ENCODE measurements at regions not wholly inside any gene's neighbourhood (a gene's known extent, or its start where the extent isn't known, plus 50 kb on each side); places are given as distances from the start of the nearest gene placed in this dataset.

- no peak for DNase-seq (ENCODE audit: low read depth in 2 of 2)
These were observed 386.0 kb upstream of the ATP5MC3 start for GRCh38 chr2:175567435-175568061.

DNA sequence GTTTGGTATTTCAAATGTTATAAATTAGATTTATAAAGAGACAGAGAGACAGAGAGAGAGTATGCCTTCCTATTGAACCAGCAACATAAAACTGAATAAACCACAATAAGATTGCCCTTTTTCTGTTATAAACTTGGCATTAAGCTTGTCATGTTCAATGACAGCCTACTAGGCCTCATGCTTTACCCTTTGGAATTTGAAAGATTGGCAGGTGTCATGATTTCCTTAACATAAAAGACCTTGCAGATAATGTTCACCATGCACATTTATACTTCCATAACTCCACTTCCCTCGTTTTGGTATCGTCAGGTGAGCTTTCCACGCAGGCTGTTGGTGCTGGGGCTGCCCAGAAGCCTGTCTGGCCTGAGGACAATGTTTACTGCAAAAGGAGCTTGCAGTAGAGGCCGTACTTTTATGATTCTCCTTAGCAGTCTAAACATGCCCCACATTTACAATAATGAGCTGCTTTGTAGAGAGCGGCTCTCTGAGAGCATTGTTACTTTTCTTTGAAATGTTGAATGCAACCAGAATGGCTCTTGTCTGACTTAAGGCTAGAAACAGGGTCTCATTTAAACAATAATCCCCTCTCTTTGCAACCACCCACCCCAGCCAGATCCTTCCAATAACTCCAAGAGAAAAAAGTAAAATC is 379.1 kb upstream of the ATP5MC3 start:
- no peak for DNase-seq (ENCODE audit: low read depth in 2 of 2)

- DNase-seq (ENCODE audit: low read depth in 2 of 2): no peak
These were observed 378.1 kb upstream of the ATP5MC3 start for GRCh38 chr2:175559613-175560012.

- no peak for DNase-seq (ENCODE audit: low read depth in 2 of 2)
These were observed 376.4 kb upstream of the ATP5MC3 start for GRCh38 chr2:175557810-175558377.

GRCh38 chr2:175553910-175554309 is 372.4 kb upstream of the ATP5MC3 start:
- DNase-seq (ENCODE audit: low read depth in 2 of 2): no peak

- no peak for DNase-seq (ENCODE audit: low read depth in 2 of 2)
These were observed 371.4 kb upstream of the ATP5MC3 start for GRCh38 chr2:175552902-175553301.

DNA sequence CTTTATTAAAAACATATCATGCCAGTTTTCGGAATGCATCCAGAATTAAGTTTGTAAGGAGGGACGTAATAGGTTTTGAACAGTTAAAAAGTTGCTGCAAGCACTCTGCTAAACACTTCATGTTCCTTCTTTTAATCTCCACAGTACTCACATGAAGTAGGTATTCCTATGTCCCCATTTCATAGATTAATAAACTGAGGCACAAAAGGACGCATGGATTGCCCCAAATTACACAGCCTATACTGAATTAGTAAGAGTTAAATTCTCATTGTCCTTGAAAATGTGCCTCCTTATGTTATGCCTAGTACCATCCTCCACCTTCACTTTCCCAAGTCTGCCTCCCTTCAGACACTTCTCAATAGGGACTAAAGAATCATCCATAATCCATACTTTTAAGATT is 358.9 kb upstream of the ATP5MC3 start:
- no peak for DNase-seq (ENCODE audit: low read depth in 2 of 2)

DNA sequence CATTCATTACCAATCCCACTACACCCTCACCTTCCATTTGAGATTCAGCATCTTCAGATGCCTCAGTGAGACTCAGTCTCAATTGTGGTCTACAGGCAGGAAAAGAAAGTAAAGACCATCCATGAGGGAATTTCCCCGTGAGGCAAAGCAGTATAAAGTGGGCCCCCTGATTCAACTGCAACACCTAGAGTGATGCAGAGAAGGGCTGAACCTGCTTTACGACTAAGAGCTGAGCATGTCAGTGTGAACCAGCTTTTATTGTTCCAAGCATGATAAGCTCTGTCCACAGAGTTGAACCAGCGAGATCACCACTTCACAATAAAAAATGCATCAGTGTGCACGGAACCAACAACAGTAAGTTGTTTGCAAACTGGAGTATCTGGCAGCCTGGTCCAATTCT is 357.6 kb upstream of the ATP5MC3 start:
- no peak for DNase-seq (ENCODE audit: low read depth in 2 of 2)

DNA sequence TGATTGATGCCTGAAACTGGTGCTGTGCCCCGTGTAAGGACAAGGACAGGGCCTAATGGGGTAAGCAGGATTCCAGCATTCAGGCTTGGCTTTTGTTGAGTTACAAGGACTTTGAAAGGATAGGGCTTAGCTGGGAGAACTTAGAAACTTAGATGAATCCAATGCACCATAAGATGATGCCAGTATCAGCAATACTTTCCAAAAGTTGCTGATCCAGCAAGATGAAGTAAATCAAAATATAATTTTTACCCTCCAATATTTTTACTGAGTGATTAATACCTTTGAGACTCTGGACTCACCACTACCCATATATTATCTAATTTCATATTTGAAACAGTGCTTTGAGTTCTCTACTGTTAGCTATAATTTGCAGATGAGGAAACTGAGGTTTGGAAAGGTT is 354.5 kb upstream of the ATP5MC3 start:
- no peak for DNase-seq (ENCODE audit: low read depth in 2 of 2)

GRCh38 chr2:175535631-175536030 is 354.1 kb upstream of the ATP5MC3 start:
- DNase-seq (ENCODE audit: low read depth in 2 of 2): no peak

DNA sequence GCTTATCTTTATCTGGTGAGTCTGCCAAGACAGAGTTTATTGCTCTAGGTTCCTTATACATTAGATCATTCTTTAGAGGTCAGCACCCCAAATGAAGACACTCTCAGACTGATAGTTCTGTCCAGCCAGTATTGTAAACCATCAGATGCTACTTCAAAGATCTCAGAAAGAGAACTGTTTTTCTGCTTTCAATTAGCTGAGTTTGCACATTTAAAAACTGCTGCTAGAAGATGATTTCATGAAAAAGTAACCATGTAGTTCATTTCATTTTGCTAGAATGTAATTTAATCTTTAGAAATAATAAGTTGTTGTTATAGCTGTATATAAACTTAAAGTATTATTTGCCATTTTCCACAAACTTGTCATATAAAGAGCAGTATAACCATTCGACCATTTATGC is 344.5 kb upstream of the ATP5MC3 start:
- DNase-seq (ENCODE audit: low read depth in 2 of 2): no peak

- no peak for DNase-seq (ENCODE audit: low read depth in 2 of 2)
These were observed 341.5 kb upstream of the ATP5MC3 start for GRCh38 chr2:175523001-175523400.

DNA sequence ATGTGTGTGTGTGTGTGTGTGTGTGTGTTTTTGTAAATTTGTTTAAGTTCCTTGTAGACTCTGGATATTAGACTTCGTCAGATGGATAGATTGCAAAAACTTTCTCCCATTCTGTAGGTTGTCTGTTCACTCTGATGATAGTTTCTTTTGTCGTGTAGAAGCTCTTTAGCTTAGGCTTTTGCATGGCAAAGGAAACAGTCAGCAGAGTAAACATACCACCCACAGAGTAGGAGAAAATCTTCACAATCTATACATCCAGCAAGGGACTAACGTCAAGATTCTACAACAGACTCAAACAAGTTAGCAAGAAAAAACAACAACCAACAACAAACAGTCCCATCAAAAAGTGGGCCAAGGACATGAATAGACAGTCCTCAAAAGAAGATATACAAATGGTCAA is 336.7 kb upstream of the ATP5MC3 start:
- DNase-seq (ENCODE audit: low read depth in 2 of 2): no peak

DNA sequence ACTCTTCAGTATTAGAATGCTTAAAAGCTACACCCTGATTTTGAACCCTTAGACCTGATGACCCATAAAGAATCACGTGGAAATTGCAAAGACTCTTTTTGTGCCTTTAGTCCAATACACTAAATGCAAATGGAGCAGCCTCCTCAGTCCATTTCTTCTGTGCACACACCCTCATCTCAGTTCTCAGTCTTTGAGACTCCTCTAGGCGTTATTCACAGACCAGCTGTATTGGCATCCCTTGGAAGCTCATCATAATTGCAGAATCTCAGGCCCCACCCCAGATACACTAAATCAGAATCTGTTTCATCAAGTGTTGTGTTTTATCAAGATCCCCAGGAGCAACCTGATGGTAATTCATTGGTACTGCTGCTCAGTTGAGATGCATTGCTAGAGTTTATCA is 335.0 kb upstream of the ATP5MC3 start:
- DNase-seq (ENCODE audit: low read depth in 2 of 2): no peak

- no peak for DNase-seq (ENCODE audit: low read depth in 2 of 2)
These were observed 318.7 kb upstream of the ATP5MC3 start for GRCh38 chr2:175500255-175500654.

- no peak for DNase-seq (ENCODE audit: low read depth in 2 of 2)
These were observed 308.9 kb upstream of the ATP5MC3 start for GRCh38 chr2:175490360-175490791.

- no peak for DNase-seq (ENCODE audit: low read depth in 2 of 2)
These were observed 296.7 kb upstream of the ATP5MC3 start for GRCh38 chr2:175478096-175478768.

DNA sequence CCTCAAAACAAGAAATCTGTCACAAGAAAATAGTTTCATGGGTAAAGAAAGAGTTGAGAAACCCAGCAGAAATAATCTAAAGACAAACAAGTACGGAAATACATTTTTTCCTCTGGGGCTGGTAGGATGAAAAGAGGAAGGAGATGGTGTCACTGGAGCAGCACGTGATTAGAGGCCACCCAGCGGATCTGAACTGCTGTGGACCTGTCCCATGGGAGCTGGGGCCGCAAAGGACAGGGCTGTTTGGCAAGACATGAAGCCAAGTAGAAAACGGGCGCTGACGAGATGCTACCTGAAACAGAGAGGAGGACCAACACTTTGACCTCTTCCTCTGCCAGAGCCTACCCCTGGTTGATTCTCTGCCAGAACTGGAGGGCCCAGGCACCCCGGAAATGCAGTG is 295.4 kb upstream of the ATP5MC3 start:
- DNase-seq (ENCODE audit: low read depth in 2 of 2): no peak

DNA sequence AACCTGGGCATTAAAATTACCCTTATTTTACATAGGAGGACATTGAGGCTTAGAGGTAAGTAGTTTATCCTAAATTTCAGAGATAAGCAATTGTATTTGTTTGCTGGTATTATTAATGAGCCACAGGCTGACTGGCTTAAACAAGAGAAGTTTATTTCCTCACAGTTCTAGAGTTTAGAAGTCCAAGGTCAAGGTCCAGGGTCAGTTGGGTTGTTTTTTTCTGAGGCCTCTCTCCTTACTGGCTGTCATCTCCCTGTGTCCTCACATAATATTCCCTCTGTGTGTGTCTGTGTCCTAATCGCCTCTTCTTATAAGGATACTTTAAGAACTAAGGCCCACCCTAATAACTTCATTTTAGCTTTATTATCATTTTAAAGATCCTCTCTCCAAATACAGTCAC is 294.9 kb upstream of the ATP5MC3 start:
- no peak for DNase-seq (ENCODE audit: low read depth in 2 of 2)

GRCh38 chr2:175475130-175475529 is 293.6 kb upstream of the ATP5MC3 start:
- no peak for DNase-seq (ENCODE audit: low read depth in 2 of 2)

- DNase-seq (ENCODE audit: low read depth in 2 of 2): no peak
These were observed 287.1 kb upstream of the ATP5MC3 start for GRCh38 chr2:175468431-175469098.

DNA sequence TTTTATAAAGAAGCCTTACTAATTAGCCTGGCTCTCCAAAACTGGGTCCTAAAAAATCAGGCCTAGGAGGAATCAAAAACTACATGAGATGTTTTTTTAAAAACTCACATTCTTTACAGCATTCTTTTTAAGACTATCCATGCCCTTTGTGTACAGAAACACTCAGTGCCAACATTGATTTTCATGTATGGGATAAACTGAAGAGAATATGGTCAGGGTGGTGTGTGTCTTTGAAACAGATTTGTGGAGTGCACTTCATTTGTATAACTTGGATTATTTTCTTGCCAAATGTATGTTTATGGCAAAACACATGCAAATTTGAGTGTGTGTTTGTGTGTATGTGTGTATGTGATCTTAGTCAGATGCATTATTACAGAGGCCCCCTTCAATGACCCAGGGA is 283.6 kb upstream of the ATP5MC3 start:
- no peak for DNase-seq (ENCODE audit: low read depth in 2 of 2)

Data from fibroblast of skin of left biceps (primary cell).